ENCODE measurements at regions not wholly inside any gene's neighbourhood (a gene's known extent, or its start where the extent isn't known, plus 50 kb on each side); places are given as distances from the start of the nearest gene placed in this dataset.

DNA sequence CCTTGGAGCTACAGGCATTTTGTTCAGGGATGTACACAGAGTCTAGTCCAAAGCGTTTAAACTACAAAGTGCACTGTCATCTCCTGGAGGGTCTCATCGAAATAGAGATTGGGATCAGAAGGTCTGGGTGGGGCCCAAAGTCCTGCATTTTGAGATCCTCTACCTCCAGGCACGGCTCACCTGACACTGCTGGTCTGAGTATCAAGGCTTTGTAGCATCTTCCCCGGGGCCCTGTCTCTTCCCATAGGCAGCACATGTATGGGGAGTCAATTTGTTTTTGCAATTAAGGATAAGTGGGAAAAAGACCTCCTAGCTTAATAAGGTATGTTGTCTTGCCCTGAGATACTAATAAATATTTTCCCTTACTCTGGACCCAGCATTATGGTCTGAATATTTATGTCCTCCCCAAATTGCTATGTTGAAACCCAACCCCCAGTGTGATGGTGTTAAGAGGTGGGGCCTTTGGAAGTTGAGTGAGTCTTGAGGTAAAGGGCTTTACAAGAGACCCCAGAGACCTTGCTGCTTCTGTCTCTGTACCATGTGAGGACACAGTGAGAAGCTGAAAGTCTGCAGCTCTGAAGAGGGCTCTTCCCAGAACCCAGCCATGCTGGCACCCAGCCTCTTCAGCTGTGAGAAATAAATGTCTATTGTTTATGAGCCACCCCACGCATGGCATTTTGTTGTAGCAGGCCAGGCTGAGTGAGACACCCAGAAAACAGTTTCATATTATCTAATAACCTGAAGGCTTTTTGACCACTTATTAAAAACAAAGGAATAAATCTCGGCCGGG is 258.7 kb upstream of the HS6ST1 start:
- TF ChIP-seq, protein P1, sequence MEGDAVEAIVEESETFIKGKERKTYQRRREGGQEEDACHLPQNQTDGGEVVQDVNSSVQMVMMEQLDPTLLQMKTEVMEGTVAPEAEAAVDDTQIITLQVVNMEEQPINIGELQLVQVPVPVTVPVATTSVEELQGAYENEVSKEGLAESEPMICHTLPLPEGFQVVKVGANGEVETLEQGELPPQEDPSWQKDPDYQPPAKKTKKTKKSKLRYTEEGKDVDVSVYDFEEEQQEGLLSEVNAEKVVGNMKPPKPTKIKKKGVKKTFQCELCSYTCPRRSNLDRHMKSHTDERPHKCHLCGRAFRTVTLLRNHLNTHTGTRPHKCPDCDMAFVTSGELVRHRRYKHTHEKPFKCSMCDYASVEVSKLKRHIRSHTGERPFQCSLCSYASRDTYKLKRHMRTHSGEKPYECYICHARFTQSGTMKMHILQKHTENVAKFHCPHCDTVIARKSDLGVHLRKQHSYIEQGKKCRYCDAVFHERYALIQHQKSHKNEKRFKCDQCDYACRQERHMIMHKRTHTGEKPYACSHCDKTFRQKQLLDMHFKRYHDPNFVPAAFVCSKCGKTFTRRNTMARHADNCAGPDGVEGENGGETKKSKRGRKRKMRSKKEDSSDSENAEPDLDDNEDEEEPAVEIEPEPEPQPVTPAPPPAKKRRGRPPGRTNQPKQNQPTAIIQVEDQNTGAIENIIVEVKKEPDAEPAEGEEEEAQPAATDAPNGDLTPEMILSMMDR (IDR thresholded peaks at IDR 0.05; ENCODE audit: low read depth, low read length, missing input control): no peak
- TF ChIP-seq, protein P2, sequence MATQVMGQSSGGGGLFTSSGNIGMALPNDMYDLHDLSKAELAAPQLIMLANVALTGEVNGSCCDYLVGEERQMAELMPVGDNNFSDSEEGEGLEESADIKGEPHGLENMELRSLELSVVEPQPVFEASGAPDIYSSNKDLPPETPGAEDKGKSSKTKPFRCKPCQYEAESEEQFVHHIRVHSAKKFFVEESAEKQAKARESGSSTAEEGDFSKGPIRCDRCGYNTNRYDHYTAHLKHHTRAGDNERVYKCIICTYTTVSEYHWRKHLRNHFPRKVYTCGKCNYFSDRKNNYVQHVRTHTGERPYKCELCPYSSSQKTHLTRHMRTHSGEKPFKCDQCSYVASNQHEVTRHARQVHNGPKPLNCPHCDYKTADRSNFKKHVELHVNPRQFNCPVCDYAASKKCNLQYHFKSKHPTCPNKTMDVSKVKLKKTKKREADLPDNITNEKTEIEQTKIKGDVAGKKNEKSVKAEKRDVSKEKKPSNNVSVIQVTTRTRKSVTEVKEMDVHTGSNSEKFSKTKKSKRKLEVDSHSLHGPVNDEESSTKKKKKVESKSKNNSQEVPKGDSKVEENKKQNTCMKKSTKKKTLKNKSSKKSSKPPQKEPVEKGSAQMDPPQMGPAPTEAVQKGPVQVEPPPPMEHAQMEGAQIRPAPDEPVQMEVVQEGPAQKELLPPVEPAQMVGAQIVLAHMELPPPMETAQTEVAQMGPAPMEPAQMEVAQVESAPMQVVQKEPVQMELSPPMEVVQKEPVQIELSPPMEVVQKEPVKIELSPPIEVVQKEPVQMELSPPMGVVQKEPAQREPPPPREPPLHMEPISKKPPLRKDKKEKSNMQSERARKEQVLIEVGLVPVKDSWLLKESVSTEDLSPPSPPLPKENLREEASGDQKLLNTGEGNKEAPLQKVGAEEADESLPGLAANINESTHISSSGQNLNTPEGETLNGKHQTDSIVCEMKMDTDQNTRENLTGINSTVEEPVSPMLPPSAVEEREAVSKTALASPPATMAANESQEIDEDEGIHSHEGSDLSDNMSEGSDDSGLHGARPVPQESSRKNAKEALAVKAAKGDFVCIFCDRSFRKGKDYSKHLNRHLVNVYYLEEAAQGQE (IDR thresholded peaks at IDR 0.05): no peak
- no peak for TF ChIP-seq YY1 (IDR thresholded peaks at IDR 0.05)
- no peak for TF ChIP-seq RAD21 (IDR thresholded peaks at IDR 0.05)

Data from liver (tissue), 3 donors.